ENCODE measurements at regions not wholly inside any gene's neighbourhood (a gene's known extent, or its start where the extent isn't known, plus 50 kb on each side); places are given as distances from the start of the nearest gene placed in this dataset.

GRCh38 chr2:104179644-104180043 is 674.3 kb upstream of the POU3F3 start:
- DNase-seq = no peak

- DNase-seq = no peak
These were observed 653.3 kb upstream of the POU3F3 start for GRCh38 chr2:104200533-104201168.

GRCh38 chr2:104213758-104214157 is 640.2 kb upstream of the POU3F3 start:
- DNase-seq = no peak

GRCh38 chr2:104215269-104216161 is 638.4 kb upstream of the POU3F3 start:
- no peak for DNase-seq

GRCh38 chr2:104233591-104233990 is 620.3 kb upstream of the POU3F3 start:
- no peak for DNase-seq

- DNase-seq = no peak
These were observed 617.4 kb upstream of the POU3F3 start for GRCh38 chr2:104236491-104236890.

GRCh38 chr2:104240984-104241383 is 612.9 kb upstream of the POU3F3 start:
- DNase-seq = no peak

- no peak for DNase-seq
These were observed 604.3 kb upstream of the POU3F3 start for GRCh38 chr2:104249629-104250028.

- no peak for DNase-seq
These were observed 603.3 kb upstream of the POU3F3 start for GRCh38 chr2:104250635-104251034.

- no peak for DNase-seq
These were observed 599.9 kb upstream of the POU3F3 start for GRCh38 chr2:104254017-104254416.

GRCh38 chr2:104262714-104263113 is 591.2 kb upstream of the POU3F3 start:
- no peak for DNase-seq

GRCh38 chr2:104279646-104280045 is 574.3 kb upstream of the POU3F3 start:
- DNase-seq = no peak

- DNase-seq = no peak
These were observed 573.7 kb upstream of the POU3F3 start for GRCh38 chr2:104280216-104280615.

GRCh38 chr2:104286841-104287240 is 567.1 kb upstream of the POU3F3 start:
- no peak for DNase-seq

GRCh38 chr2:104289651-104290565 is 564.0 kb upstream of the POU3F3 start:
- no peak for DNase-seq

- DNase-seq = no peak
These were observed 563.4 kb upstream of the POU3F3 start for GRCh38 chr2:104290566-104290891.

- DNase-seq = no peak
These were observed 541.2 kb upstream of the POU3F3 start for GRCh38 chr2:104312684-104313083.

GRCh38 chr2:104318001-104318665 is 535.8 kb upstream of the POU3F3 start:
- no peak for DNase-seq

GRCh38 chr2:104321116-104321795 is 532.7 kb upstream of the POU3F3 start:
- DNase-seq = no peak

- DNase-seq = no peak
These were observed 532.0 kb upstream of the POU3F3 start for GRCh38 chr2:104321796-104322349.

GRCh38 chr2:104332731-104333130 is 521.2 kb upstream of the POU3F3 start:
- no peak for DNase-seq

GRCh38 chr2:104337869-104338268 is 516.0 kb upstream of the POU3F3 start:
- DNase-seq = no peak

All from NCI-H69 (cell line).